ENCODE measurements at regions not wholly inside any gene's neighbourhood (a gene's known extent, or its start where the extent isn't known, plus 50 kb on each side); places are given as distances from the start of the nearest gene placed in this dataset.

DNA sequence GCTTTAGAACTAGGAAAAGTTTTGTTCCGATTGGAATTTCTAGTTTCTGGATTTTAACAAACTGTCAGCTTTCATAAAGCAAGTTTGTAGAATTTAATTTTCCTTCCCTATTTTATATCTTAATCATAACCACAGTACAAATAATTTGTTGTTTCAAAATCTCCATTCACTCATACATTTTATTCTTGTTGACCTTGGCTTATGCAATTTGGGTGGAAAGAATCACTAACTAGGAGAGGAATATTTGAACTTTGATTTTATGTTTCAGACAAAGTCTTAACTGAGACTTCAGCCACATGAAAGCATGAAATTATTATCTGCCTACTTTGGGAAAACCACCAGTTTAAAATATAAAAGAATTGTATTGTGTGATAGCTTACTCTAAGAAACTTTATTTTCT lies 427.9 kb downstream of the SPRY1 start:
- Mint-ChIP-seq H3K36me3 (ENCODE audit: low read depth) (peaks cover 21% of the 10 kb centered on the region), H3K9me3 (peaks cover 10% of the 10 kb centered on the region), H3K27me3 (ENCODE audit: low read depth) (no peaks in the 10 kb centered on the region), H3K4me1 (peaks cover 44% of the 10 kb centered on the region), H3K4me3 (no peak overlapping the region), H3K27ac (ENCODE audit: unreplicated experiment) (no peak overlapping the region)
- TF ChIP-seq, protein P1, sequence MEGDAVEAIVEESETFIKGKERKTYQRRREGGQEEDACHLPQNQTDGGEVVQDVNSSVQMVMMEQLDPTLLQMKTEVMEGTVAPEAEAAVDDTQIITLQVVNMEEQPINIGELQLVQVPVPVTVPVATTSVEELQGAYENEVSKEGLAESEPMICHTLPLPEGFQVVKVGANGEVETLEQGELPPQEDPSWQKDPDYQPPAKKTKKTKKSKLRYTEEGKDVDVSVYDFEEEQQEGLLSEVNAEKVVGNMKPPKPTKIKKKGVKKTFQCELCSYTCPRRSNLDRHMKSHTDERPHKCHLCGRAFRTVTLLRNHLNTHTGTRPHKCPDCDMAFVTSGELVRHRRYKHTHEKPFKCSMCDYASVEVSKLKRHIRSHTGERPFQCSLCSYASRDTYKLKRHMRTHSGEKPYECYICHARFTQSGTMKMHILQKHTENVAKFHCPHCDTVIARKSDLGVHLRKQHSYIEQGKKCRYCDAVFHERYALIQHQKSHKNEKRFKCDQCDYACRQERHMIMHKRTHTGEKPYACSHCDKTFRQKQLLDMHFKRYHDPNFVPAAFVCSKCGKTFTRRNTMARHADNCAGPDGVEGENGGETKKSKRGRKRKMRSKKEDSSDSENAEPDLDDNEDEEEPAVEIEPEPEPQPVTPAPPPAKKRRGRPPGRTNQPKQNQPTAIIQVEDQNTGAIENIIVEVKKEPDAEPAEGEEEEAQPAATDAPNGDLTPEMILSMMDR (conservative IDR thresholded peaks at IDR 0.05) = no peak
- DNase-seq (ENCODE audit: low read depth, low spot score) = no peak

DNA sequence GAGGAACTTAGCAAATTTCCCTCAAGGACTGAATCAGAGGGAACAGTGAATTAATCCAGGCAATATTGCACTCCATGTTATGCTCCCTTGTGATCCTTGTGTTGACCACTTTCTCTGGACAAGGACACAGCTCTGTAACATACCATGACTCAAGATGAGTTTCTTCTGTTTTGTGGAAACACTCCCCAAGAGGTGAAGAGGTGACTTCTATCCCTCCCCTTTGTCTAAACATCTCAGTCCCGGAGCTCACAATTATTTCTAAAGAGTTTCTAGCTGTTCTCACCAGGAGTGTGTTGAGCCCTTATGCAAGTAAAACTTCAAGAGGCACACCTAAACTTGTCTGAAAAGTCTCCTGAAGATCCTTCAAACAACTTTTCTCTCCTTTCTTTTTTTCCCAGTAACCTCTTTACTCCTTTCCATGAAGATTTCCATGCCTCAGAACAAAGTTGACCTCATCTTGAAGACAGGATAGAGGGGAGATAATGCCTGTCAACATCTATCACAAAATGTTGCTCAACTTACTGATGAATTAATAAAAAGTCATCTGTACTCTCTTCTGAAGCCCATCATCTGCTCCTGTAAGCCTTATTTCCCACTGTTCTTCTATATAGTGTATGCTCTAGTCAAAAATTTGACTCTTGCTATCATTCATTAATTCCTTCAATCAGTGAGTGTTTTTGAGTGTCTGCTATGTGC lies 429.1 kb downstream of the SPRY1 start:
- Mint-ChIP-seq H3K36me3 (ENCODE audit: low read depth) (peaks cover 21% of the 10 kb centered on the region), H3K27me3 (ENCODE audit: low read depth) (no peaks in the 10 kb centered on the region), H3K4me3 (no peak overlapping the region), H3K9me3 (peaks cover 10% of the 10 kb centered on the region), H3K4me1 (peaks cover 49% of the 10 kb centered on the region), H3K27ac (ENCODE audit: unreplicated experiment) (no peak overlapping the region)
- DNase-seq (ENCODE audit: low read depth, low spot score) = no peak
- TF ChIP-seq, protein P1 (conservative IDR thresholded peaks at IDR 0.05) = no peak

DNA sequence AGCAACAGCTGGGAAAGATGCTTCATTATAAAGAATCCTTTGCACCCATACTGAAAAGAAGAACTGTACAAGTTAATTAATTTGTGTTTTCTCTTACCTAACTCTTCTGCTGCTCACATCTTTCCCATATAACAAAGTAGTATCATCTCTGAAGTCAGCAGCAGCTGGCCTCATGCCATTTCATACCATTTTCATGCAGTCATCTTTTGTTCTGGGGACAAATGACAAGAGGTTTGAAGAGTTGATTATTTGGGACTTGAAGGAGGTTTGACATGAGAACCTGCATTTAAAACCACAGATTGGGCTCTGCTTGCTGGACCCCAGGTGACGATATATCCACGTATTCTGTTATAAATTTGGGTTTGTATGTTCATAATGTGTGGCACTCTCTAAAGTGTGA lies 430.3 kb downstream of the SPRY1 start:
- no peak overlapping the region for H3K4me3 Mint-ChIP-seq
- peaks cover 21% of the 10 kb centered on the region for H3K36me3 Mint-ChIP-seq (ENCODE audit: low read depth)
- TF ChIP-seq, protein P1 (conservative IDR thresholded peaks at IDR 0.05) = no peak
- peaks cover 55% of the 10 kb centered on the region for H3K4me1 Mint-ChIP-seq
- no peak for DNase-seq (ENCODE audit: low read depth, low spot score)
- H3K27me3 Mint-ChIP-seq (ENCODE audit: low read depth) = no peaks in the 10 kb centered on the region
- H3K9me3 Mint-ChIP-seq = peaks cover 10% of the 10 kb centered on the region
- no peak overlapping the region for H3K27ac Mint-ChIP-seq (ENCODE audit: unreplicated experiment)

DNA sequence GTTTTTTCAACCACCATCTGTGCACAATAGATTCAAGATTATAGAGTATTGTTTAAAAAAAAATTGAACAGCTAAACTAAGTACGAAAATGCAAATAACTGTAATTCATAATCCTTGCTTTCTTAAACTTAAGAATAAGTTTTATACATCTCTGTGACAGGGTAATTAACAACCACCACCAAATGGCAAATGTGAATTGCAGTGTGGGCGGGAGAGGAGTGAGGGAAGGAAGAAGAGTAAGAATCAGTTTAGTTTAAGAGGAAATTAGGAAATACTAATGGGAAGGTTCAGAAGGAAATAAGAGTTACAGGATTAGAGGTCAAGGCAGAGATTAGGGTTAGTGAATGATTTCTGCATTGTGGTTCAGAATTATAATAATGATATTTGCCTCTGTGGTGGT lies 430.9 kb downstream of the SPRY1 start:
- H3K9me3 Mint-ChIP-seq = peaks cover 10% of the 10 kb centered on the region
- peaks cover 55% of the 10 kb centered on the region for H3K4me1 Mint-ChIP-seq
- DNase-seq (ENCODE audit: low read depth, low spot score) = no peak
- peaks cover 21% of the 10 kb centered on the region for H3K36me3 Mint-ChIP-seq (ENCODE audit: low read depth)
- no peak overlapping the region for H3K4me3 Mint-ChIP-seq
- TF ChIP-seq, protein P1 (conservative IDR thresholded peaks at IDR 0.05) = no peak
- H3K27me3 Mint-ChIP-seq (ENCODE audit: low read depth) = no peaks in the 10 kb centered on the region
- no peak overlapping the region for H3K27ac Mint-ChIP-seq (ENCODE audit: unreplicated experiment)

DNA sequence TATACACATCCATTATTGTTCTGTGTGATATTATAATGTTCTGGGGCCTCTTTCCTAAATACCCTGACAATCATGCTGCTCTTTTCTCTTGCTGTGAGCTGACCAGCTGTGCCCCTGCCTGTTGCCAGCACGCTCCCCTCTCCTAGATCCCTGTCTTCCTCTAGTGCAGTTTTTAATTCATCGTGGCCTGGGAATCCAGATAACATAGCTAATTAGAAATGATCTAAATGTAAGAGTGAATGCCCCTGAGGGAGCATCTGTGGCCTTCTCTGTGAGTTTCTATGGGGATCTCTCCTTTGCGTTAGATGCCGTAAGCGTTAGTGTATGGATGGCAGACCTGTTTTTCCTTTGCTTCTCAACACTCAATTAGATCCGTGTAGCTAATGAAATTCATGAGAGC lies 434.3 kb downstream of the SPRY1 start:
- Mint-ChIP-seq H3K27me3 (ENCODE audit: low read depth) (no peaks in the 10 kb centered on the region), H3K9me3 (peaks cover 6% of the 10 kb centered on the region), H3K36me3 (ENCODE audit: low read depth) (peaks cover 7% of the 10 kb centered on the region), H3K27ac (ENCODE audit: unreplicated experiment) (peak overlapping the region; percentile 79), H3K4me3 (peak overlapping the region; percentile 19), H3K4me1 (peaks cover 48% of the 10 kb centered on the region)
- DNase-seq (ENCODE audit: low read depth, low spot score) = peak; percentile 4
- TF ChIP-seq, protein P1 (conservative IDR thresholded peaks at IDR 0.05) = no peak
